NCI-H2196 (cell line): ENCODE measurements at regions not wholly inside any gene's neighbourhood (a gene's known extent, or its start where the extent isn't known, plus 50 kb on each side); places are given as distances from the start of the nearest gene placed in this dataset.

Source experiments
- DNase-seq: peaks from one replicate; lab custom pipeline; 2025; ENCODE audit not compliant: unreplicated experiment; lab: John Stamatoyannopoulos, UW

GRCh38 chr20:48193627-48194425 lies 408.5 kb upstream of the SULF2 start:
- DNase-seq = no peak

- DNase-seq = no peak
Observed at GRCh38 chr20:48192109-48192508, 406.8 kb upstream of the SULF2 start.

GRCh38 chr20:48191200-48191599 lies 405.9 kb upstream of the SULF2 start:
- DNase-seq = no peak

DNA sequence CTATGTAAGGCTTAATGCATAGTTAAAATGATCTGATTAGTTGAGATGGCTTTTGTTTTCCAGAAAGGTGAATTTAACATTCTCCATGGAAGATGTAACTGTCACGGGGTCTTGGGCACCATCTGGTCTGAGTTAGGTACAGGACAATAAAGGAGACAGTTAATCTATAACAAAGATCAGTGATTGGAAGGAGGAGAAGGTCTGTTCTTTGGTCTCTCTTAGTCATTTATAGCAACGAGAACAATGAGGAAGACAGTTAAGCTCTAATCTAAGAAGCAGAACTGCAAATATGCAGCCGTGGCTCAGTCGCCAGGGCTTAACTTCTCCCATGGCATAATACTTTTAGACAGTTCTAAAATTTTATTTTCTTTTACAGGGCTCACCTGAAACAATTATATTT lies 405.5 kb upstream of the SULF2 start:
- DNase-seq = no peak

- no peak for DNase-seq
Observed at GRCh38 chr20:48189181-48189580, 403.9 kb upstream of the SULF2 start.

DNA sequence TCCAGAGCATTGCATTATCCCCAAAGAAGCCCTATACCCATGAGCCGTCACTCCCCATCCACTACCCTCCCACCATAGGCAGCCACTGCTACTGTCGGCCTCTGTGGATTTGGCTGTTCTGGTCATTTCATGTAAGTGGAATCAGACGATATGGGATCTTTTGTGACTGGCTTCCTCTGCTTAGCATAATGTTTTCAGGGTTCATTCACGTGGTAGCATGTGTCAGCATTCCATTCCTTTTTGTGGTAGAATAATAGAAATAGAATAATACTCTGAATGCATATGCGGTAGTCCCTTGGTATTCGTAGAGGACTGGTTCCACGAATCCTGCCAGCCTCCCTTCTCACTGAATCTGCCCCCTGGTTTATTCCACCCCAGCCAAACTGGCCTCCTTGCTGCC lies 402.6 kb upstream of the SULF2 start:
- DNase-seq = no peak

GRCh38 chr20:48186915-48187314 lies 401.6 kb upstream of the SULF2 start:
- DNase-seq = no peak

GRCh38 chr20:48186447-48186846 lies 401.2 kb upstream of the SULF2 start:
- no peak for DNase-seq

DNA sequence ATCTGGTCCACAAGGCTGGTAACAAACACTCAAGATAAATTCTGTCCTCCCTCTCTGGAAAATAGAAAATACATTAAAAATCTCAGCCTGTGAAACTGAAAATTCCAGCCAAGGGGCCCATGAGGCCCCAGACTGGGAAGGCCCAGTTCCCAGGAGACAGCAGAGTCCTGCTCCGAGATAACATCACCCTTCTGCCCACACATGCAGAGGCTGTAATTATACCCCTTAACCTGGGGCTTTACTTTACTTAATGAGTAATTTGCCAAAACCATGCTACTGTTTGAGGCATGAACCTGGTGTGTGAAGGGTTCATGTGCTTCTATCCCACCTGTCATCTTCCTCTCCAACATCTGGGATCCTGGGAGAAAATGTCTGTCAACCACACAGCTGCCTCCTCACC lies 398.9 kb upstream of the SULF2 start:
- no peak for DNase-seq

DNA sequence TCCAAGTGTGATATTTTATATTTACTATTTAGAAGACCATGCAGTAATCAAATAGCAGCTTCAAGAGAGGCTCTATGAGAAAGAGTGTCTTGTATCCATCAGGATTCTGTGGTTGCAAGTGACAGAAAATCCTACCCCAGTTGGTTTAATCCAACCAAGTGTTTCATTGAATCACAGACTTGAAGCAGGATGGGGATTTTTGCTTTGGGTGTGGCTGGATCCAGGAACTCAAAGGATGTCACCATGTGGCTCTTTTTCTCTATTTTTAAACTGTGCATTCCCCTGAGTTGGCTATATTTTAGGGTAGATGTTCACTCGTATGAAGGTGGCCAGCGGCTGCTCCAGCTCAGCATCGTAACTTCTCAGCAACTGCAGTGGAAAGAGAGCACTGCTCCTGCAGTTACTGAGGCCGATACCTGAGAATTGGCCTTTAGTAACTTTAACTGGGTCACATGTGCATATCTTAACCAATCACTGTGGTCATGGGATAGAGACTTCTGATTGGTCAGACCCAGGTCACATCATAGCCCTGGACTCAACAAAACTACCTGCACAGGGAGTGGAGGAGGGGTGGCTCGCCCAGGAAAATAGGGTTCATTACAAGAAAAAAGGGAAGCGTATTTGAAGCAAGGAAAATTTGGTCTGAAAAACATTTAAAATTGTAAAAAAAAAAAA lies 396.1 kb upstream of the SULF2 start:
- no peak for DNase-seq

GRCh38 chr20:48180618-48181017 lies 395.3 kb upstream of the SULF2 start:
- DNase-seq = no peak

DNA sequence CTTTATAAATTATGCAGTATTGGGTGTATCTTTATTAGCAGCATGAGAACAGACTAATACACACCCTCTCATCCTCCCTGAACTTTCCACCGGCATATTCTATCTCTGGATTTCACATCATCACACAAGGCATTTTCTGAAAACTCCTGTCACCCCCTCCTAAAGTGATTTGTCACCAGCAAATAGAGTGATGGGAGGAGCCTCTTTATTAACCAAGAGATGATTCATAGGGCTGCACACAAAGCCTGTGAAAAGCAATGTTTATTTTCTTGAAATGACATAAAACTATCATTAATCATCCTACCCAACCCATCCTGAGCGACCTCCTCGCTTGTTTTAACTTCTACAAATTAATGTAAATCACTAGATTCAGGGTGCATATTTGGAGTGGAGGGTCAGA lies 394.7 kb upstream of the SULF2 start:
- DNase-seq = no peak

DNA sequence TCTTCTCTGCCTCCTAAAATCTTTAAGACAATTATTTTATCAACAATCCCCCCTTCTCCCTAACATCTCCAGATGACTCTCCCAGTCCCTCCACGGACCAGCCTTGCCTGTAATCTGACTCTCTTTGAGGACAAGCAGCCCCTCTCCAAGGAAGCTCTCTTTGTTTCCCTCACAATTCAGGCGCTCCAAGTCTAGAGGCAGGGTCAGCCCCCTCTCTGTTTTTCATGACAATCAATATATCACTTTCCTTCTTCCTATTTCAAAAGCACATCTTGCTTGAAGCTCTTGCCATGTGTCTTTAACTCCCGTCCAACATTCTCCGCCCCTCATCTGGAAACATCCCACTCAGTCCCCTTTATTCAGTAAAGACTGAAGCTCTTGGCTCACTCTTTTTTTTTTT lies 393.4 kb upstream of the SULF2 start:
- no peak for DNase-seq

DNA sequence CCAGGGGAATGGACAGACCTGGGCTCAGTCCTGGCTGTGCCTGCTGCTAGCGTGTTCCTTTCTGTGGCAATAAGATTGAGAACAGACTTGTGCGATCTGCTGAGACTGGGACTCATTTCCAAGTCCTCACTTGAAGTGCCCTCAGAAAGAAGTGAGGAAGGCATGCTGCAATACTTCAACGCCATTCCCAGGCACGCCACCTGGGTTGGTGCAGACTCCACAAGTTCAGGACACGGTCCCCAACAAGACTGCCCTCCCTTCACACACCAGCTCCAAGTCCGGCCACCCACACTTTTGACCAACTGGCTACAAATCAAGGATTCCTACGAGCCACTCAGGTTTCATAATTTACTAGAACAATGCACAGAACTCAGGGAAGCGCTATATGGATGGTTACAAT lies 391.8 kb upstream of the SULF2 start:
- no peak for DNase-seq

DNA sequence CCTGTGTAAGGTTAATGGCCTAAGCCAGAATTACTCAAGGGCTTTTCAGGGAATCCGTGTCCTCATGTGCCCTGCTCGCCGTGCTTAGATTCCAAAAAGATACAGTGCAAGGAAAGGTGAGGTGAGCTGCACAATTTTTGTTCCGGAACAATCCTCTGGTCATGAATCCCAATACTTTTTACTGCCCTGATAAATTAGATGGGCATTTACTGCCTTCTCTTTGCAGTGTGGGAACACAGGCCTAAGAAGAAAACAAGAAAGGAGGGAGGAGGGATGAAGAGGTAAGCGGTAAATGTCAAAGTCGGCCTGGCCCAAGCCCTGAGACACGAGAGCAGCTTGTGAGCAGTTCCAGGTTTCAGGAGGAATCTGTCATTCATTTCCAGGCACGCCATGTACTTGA lies 390.9 kb upstream of the SULF2 start:
- DNase-seq = no peak

GRCh38 chr20:48175261-48175660 lies 390.0 kb upstream of the SULF2 start:
- DNase-seq = no peak

GRCh38 chr20:48172357-48172702 lies 387.0 kb upstream of the SULF2 start:
- DNase-seq = no peak

GRCh38 chr20:48171626-48172356 lies 386.5 kb upstream of the SULF2 start:
- DNase-seq = no peak

GRCh38 chr20:48171071-48171470 lies 385.8 kb upstream of the SULF2 start:
- no peak for DNase-seq

GRCh38 chr20:48170625-48171024 lies 385.3 kb upstream of the SULF2 start:
- no peak for DNase-seq

DNA sequence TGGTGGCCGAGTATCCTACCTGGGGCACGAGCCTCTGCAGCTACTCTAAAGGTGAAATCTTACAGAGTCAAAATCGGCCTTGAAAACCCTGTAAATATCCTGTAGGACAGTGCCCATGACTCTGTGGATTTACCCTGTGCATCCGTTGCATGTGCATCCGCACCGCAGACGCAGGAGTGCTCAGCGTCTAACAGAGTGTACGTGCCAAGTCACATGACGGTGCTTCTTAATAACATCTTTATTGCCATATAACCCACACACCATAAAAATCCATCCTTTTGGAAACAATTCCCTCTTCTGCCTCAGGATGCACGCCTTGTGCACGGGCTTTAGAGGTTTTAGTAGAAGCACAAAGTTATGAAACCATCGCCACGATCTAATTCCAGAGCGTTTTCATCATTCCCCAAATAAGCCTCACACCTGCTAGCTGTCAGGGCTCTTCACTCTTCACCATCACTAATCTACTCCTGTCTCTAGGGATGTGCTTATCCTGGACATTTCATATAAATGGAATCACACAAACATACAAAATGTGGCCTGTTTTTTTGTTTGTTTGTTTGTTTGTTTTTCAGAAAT lies 384.5 kb upstream of the SULF2 start:
- DNase-seq = no peak
